ENCODE measurements at regions not wholly inside any gene's neighbourhood (a gene's known extent, or its start where the extent isn't known, plus 50 kb on each side); places are given as distances from the start of the nearest gene placed in this dataset.

DNA sequence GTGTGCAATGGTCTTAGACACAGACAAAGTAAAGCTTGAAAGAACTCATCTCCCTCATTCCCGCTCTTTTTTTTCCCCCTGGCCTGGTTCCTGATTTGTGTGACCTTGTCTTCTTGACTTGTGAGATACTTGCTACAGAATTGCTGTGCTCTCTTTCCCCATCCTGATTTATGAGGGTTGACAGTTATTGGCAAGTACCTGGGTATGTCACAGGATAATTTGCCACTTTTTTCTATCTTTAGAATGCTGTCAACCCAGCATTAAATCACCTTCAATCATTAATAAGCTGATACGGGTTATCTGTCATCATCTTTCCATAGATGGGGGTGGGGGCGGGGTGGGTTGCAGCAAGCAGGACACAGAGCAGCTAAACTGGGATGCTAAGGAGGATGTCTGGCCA lies 144.4 kb upstream of the PRICKLE1 start:
- DNase-seq (ENCODE audit: low read depth) = no peak

DNA sequence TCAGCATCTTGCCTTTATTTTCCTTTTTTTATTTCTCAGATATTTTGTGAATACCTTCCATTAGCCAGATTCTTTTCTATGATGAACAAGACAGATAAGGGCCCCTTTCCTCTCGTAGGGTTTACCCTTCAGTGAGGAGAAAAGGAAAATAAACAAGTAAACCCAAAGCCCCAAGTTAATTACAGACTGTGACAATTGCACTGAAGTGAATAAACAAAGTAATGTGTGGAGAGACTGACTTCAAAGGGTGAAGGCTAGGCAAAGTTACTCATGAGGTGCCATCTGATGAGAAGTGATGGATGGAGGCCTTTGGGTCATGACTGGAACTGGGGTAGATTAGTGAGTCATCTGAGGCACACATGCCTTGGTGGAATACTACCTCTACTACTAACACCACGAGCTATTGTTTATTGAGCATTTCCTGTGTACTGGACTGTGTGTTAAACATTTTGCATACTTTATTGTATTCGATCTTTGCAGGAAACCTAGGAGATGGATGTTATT lies 143.4 kb upstream of the PRICKLE1 start:
- DNase-seq (ENCODE audit: low read depth) = no peak
- TF ChIP-seq, protein P1, sequence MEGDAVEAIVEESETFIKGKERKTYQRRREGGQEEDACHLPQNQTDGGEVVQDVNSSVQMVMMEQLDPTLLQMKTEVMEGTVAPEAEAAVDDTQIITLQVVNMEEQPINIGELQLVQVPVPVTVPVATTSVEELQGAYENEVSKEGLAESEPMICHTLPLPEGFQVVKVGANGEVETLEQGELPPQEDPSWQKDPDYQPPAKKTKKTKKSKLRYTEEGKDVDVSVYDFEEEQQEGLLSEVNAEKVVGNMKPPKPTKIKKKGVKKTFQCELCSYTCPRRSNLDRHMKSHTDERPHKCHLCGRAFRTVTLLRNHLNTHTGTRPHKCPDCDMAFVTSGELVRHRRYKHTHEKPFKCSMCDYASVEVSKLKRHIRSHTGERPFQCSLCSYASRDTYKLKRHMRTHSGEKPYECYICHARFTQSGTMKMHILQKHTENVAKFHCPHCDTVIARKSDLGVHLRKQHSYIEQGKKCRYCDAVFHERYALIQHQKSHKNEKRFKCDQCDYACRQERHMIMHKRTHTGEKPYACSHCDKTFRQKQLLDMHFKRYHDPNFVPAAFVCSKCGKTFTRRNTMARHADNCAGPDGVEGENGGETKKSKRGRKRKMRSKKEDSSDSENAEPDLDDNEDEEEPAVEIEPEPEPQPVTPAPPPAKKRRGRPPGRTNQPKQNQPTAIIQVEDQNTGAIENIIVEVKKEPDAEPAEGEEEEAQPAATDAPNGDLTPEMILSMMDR (IDR thresholded peaks at IDR 0.05; ENCODE audit: insufficient read depth, low read length) = no peak
- no peak overlapping the region for H3K4me3 ChIP-seq (ENCODE audit: low read depth, low read length)

More for the DNA sequence above, 144.4 kb upstream of the PRICKLE1 start:
- TF ChIP-seq, protein P1 (IDR thresholded peaks at IDR 0.05; ENCODE audit: insufficient read depth, low read length) = no peak
- H3K4me3 ChIP-seq (ENCODE audit: low read depth, low read length) = no peak overlapping the region

DNA sequence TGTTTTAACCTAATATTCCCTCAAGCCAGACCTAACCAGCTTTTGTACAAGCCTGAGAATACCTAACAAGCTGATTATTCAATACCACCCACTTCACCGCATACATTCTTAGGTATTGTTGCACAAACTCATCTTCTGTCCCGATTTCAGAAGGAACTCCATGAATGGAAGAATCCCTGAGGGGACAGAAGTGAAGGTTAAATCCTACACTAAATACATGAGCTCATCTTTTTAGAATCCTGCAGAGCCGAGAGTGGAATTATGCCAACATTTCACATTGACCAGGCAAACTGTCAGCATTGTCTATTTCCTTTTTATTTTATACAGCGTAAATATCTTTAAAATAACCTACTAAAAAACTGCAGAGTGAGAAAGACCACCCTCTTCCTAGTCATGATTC lies 140.7 kb upstream of the PRICKLE1 start:
- TF ChIP-seq, protein P1 (IDR thresholded peaks at IDR 0.05; ENCODE audit: insufficient read depth, low read length) = no peak
- H3K4me3 ChIP-seq (ENCODE audit: low read depth, low read length) = no peak overlapping the region
- DNase-seq (ENCODE audit: low read depth) = no peak

DNA sequence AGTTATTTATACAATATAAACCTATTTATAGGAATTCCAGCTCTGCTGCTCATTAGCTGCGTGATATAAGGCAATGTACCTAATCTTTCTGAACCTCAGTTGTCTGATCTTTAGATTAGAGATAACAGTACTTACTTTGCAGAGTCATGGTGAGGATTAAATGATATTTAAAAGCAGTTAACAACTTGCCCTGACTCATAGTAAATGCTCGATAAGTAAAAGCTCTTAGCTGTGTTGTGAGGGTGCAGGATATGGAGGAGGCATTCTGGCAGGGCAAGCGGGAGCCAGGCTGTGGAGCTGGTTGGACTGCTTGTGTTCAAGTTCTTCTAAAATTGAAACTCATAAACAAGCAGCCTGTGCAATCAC lies 140.0 kb upstream of the PRICKLE1 start:
- H3K4me3 ChIP-seq (ENCODE audit: low read depth, low read length) = no peak overlapping the region
- no peak for DNase-seq (ENCODE audit: low read depth)
- TF ChIP-seq, protein P1 (IDR thresholded peaks at IDR 0.05; ENCODE audit: insufficient read depth, low read length) = no peak

DNA sequence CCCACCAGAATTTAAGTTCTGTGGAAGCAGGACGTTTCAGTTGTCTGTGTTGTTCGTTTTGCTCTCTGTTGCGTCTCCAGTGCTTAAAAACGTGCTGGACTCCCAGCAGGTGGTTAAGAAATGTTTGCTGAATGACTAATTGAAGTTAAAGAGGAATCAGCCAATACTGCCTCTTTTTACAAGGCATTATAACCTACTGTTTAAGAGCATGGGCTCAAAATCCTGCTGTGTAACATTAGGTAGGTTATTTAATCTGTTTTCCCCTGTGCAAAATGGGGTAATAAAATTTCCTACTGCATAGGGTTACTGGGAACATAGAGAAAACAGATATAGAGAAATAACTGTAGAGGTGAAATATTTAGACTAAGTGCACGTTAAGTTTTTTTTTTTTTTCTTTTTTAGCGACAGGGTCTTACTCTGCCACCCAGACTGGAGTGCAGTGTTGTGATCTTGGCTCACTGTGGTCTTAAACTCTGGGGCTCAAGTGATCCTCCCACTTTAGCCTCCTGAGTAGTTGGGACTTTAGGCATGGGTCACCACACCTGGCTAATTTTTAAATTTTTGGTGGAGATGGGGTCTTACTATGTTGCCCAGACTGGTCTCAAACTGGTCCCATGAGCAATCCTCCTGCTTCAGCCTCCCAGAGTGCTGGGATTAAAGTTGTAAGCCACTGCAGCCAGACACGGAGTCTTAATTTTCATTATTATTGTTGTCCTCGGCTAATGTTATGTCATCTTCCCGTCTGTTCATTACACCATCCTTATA lies 139.4 kb upstream of the PRICKLE1 start:
- H3K4me3 ChIP-seq (ENCODE audit: low read depth, low read length) = no peak overlapping the region
- DNase-seq (ENCODE audit: low read depth) = no peak
- TF ChIP-seq, protein P1 (IDR thresholded peaks at IDR 0.05; ENCODE audit: insufficient read depth, low read length) = no peak

DNA sequence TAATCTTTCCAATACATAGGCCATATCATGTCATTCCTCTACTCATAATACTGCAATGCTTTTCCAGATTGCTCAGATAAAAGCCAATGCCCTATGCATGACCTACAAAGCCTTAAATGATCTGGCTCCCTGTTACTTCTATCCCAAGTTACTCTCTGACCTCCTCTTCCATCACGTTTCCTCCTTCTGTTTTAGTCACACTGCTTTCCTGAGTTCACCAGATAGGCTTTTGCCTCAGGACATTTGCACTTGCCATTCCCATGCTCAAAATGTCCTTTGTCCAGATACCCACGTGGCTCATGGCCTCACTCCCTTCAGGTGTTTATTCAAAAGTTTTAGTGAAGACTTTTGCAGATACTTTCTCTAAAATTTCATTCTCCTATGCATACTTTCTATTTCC lies 138.7 kb upstream of the PRICKLE1 start:
- no peak for DNase-seq (ENCODE audit: low read depth)
- no peak overlapping the region for H3K4me3 ChIP-seq (ENCODE audit: low read depth, low read length)
- TF ChIP-seq, protein P1 (IDR thresholded peaks at IDR 0.05; ENCODE audit: insufficient read depth, low read length) = no peak
